DND-41 (cell line): ENCODE measurements at regions not wholly inside any gene's neighbourhood (a gene's known extent, or its start where the extent isn't known, plus 50 kb on each side); places are given as distances from the start of the nearest gene placed in this dataset.

ENCODE experiments used
- CTCF ChIP-seq: IDR thresholded peaks from 2 replicates; pipeline ENCODE4 v1.5.1; 2012; ENCODE audit warnings: borderline replicate concordance, low read length, moderate library complexity, mild to moderate bottlenecking; ENCODE audit not compliant: poor library complexity, severe bottlenecking; ENCODE audit errors: extremely low read depth
- EZH2 ChIP-seq: IDR thresholded peaks from 3 replicates; pipeline ENCODE4 v1.6.1; 2012; ENCODE audit warnings: borderline replicate concordance, low read depth, mild to moderate bottlenecking, moderate library complexity, low read length, inconsistent platforms; ENCODE audit not compliant: severe bottlenecking

DNA sequence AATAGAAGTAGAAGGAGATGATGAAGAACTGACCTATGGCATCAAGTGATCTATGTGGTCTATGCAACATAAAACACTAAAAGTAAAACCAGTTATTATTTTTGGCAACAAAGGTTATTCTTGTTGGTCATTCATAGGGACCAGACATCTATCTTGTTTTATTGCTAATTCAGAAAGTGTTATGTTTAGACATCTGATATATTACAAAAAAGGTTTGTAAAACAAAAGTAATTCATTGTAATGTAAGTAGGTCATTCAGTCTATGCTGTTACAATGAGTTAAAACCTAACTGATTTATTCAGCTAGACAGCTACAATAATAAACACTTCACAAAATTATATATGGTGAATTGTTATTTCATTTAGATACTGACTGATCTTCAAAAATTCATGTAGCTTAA, 461.9 kb downstream of the PCDH17 start:
- TF ChIP-seq CTCF (no peak), EZH2 (no peak)
